ENCODE measurements at regions not wholly inside any gene's neighbourhood (a gene's known extent, or its start where the extent isn't known, plus 50 kb on each side); places are given as distances from the start of the nearest gene placed in this dataset.

DNA sequence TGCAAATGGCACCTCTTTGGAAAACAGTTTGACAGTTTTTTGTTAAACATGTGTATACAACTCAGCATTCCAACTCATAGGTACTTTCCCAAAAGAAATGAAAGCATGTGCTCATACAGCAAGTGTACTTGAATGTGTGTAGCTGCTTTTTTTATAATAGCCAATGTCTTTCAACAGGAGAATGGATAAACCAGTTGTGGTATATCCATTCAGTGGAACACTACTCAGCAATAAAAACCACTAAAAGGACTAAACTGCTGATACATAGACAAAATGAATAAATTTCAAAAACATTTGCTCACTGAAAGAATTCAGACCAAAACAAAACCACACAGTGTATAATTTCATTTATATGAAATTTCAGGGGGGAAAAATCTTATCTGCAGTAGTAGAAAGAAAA lies 267.3 kb downstream of the NR2F1-AS1 start:
- DNase-seq: no peak

GRCh38 chr5:93311881-93312280 lies 269.1 kb downstream of the NR2F1-AS1 start:
- no peak for DNase-seq

DNA sequence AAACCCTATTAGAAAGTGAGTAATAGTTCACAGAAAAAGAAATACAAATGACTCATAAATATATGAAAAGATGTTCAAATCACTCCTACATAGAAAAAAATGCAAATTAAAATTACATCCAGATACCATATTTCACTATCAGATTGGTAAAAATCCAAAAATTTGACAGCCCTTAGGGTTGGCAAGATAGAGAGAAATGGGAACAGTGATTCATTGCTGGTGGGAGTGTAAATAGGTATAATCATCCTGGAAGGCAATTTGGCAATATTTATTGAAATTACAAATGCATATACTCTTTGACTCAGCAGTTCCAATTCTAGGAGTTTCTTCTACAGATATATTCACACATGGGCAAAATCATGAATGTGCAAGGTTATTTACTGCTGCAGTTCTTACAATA lies 273.5 kb downstream of the NR2F1-AS1 start:
- no peak for DNase-seq

DNA sequence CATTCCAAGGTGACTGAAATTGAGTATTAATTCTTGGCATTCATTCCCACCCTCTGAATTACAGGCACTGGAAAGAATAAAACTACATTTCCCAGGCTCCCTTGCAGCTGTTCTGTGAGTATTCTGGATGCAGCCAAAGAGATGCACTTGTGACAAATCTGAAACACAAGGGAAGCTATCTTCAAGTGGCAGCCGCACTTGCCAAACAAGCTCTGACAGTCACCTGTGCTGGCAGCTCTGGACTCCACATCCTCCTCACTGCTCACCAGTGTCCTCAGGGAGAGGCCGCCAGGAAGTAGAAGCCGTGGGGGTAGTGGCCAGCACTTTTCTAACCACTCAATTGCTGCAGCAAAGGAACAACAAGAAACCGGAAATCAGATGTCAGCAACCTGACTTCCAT lies 275.0 kb downstream of the NR2F1-AS1 start:
- DNase-seq: no peak

GRCh38 chr5:93304456-93305250 lies 276.4 kb downstream of the NR2F1-AS1 start:
- no peak for DNase-seq

DNA sequence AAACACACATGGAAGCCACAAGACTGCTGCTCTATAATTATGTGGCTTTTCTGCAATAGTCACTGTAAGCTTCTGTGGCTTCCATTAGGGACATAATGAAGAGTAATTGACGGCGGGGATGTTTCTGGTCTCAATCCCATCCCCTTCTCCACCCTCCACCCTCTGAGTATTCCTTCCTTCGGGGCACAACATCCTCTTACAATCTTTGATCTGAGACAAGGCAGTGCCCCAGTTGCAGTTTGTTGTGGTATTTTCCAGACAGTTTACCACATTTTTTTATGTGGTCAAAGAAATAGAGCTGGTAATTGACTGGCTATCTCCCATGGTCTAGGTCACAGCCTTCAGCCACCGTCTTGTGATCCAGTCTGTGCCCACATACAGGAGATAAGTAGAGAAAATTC lies 277.7 kb downstream of the NR2F1-AS1 start:
- DNase-seq: no peak

DNA sequence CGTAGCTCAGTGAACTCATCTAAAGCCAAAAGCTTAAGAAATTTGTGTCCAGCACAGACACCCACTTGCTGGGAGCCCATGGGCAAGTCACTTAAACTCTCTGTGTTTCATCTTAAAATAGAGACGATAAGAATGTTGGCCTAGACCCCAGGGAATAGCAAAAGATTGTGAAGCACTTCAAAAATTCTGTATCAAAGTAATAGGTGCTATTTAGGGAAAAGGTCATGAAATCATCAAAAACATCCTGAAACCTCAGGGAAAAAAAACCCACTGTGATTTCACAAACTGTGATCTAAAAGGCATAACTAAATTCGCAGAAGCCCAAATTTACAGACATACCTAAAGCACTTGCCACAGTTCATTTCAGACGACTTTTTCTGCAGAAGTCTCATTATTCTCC lies 278.3 kb downstream of the NR2F1-AS1 start:
- no peak for DNase-seq

DNA sequence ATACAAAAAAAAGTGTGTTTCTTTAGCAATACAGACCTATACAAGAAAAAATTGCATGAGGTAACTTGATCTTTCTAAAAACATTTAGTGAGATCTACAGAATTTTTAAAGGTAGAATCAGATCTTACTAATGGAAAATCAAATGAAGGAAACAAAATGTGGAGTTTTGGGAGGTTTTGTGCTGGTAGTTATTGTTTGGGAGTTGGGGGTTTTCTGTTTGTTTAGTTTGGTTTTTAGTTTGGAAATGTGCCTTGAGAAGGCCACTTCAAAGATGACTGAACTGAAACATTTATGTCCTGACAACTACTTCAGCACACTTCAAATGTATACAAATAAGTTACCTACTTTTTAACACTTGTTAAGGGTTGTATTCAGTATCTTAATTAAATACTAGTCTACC lies 280.1 kb downstream of the NR2F1-AS1 start:
- no peak for DNase-seq

GRCh38 chr5:93300309-93300923 lies 280.6 kb downstream of the NR2F1-AS1 start:
- no peak for DNase-seq

- DNase-seq: no peak
Observed at GRCh38 chr5:93299681-93300308, 281.2 kb downstream of the NR2F1-AS1 start.

DNA sequence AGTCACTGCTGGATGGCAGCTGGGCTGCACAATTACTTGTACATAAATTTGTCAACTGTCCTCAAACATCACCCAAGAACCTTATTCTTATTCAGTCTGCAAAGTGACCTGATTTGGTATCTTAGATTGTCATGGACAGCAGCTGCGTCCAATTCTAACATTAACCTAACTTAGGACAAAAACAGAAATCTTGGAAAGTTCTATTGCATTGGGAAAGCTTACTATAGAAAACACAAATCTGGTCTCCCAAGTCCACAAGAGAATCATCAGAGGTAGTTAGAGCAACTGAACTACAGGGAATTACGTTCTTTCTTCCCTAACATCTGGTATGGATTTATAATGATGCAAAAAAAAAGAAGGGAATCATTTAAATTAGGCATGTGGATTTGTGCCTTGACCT lies 283.9 kb downstream of the NR2F1-AS1 start:
- no peak for DNase-seq

- DNase-seq: no peak
Observed at GRCh38 chr5:93296338-93296737, 284.7 kb downstream of the NR2F1-AS1 start.

DNA sequence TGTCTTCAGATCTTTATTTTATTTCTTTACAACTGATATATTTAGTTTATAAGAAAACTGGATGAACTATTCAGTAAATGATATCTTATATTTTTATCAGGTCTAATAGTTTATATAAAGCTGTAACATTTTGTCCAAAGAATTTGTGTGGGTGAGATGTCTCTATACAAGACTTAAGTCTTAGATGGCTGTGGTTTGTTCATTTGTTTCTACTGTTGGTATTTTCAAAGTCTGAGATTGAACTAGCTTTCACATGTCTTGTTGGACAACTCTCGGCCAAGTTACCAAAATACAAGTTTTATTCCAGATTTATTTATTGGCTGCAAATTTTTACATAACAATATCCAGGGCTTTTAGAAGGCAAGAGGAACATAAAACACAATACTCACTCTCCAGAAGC lies 286.0 kb downstream of the NR2F1-AS1 start:
- DNase-seq: no peak

DNA sequence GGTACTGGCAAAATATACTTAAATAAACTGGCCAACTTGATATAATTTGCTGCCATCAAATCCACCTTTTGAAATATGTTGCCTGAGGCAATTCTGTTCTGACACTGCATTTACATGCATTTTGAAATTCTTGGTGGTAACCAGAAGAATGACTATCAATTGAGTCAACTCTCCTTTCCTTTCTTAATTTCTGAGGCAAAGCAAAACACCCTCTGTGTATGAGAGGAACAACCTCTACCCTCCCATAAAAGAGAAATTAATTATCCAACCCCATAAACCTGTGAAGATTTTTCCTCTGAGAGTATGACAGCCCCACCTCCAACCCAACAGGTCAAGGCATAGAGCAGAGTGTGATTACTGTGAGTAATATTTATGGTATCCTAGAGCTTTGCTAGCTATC lies 286.8 kb downstream of the NR2F1-AS1 start:
- no peak for DNase-seq

DNA sequence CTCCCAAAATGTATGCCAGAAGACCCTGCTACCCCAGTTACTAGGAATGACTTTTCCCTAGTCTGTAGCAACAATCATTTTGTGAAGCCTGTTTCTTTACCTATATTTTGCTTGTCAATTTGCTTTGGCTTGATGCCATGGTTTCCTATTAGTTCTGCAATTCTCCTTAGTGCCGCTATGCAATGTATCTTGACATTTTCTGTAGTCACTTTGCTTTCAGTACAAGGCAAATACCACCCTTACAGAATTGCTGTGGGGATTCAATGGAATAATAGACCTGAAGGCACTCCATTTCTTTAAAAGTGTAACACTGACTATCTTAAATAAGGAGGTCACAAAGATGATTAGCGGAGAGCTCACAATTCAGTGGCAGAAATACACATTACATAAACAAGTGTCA lies 291.1 kb downstream of the NR2F1-AS1 start:
- no peak for DNase-seq

GRCh38 chr5:93285461-93285860 lies 295.6 kb downstream of the NR2F1-AS1 start:
- DNase-seq: no peak

DNA sequence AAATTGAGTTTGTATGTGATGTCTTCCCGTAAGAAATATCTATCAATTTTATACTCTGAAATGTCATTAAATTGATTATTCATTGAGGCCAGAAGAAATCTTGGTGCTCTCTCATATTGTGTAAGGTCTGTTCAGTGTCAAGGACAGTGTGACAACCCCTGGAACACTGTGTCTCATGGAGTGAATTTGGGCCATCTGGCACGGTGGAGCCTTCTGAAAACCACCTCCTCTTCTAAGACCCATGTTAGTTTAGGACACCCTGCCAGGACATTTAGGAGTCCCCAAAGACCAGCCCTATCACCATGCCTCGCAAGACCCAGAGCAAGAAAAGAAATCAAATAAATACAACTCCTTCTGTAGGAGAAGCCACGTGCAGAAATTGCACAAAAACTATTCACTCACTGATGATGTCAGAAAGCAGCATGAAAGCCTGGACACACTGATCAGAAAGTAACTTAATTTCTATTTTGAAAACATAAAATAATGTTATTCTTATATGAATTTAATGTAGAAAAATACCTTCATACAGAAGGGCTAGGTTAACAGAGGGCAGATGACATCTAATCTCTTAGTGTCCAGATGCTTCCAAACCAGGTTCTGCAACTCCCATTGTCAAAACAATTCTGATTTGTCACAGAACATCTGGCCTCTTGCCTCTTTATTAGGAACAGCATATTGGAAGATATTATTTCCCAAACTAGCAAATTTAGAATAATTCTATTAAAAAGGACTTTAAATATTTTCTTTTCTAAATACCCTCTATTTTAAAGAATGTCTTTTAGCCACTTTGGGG lies 298.8 kb downstream of the NR2F1-AS1 start:
- DNase-seq: no peak

DNA sequence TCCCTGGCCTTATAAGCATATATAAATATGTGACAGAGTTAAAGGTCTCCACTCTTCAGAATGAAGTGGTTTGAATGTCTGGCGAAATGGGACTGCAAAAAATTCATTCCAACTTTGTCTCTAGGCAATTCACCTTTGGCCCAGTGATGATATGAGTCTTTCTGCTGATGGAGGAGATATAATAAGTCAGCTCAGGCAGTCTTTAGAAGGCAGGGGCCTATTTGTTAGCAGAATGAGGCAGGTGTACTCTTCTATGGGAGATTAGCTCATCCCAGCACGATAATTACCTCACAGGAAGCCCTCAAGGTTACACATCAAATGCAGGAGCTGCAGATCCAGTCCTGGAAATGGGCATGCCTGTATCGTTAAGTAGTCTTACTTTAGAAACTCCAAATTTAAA lies 300.5 kb downstream of the NR2F1-AS1 start:
- no peak for DNase-seq

GRCh38 chr5:93279296-93279963 lies 301.6 kb downstream of the NR2F1-AS1 start:
- DNase-seq: no peak

GRCh38 chr5:93278896-93279295 lies 302.1 kb downstream of the NR2F1-AS1 start:
- no peak for DNase-seq

GRCh38 chr5:93277051-93277450 lies 304.0 kb downstream of the NR2F1-AS1 start:
- DNase-seq: no peak

- DNase-seq: no peak
Observed at GRCh38 chr5:93275376-93275775, 305.6 kb downstream of the NR2F1-AS1 start.

- no peak for DNase-seq
Observed at GRCh38 chr5:93274291-93274690, 306.7 kb downstream of the NR2F1-AS1 start.

Data from central memory CD4-positive, alpha-beta T cell (primary cell).